ENCODE measurements at regions not wholly inside any gene's neighbourhood (a gene's known extent, or its start where the extent isn't known, plus 50 kb on each side); places are given as distances from the start of the nearest gene placed in this dataset.
"Not testable (repeated sequence)": the region's sequence is repeated elsewhere in the genome, so short reads cannot be mapped to it uniquely, and the experiment has no call there.

DNA sequence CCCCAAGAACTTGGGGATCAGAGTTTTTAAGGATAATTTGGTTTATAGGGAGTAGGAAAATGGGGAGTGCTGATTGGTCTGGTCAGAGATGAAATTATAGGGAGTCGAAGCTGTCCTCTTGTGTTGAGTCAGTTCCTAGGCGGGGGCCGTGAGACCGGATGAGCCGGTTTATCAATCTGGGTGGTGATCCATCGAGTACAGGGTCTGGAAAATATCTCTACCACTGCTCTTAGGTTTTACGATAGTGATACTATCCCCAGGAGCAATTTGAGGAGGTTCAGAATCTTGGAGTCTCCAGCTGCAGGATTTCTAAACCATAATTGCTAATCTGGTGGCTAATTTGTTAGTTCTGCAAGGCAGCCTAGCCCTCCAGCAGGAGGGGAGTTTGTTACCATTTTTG, 403.4 kb downstream of the CDH11 start:
- DNase-seq, result no peak

DNA sequence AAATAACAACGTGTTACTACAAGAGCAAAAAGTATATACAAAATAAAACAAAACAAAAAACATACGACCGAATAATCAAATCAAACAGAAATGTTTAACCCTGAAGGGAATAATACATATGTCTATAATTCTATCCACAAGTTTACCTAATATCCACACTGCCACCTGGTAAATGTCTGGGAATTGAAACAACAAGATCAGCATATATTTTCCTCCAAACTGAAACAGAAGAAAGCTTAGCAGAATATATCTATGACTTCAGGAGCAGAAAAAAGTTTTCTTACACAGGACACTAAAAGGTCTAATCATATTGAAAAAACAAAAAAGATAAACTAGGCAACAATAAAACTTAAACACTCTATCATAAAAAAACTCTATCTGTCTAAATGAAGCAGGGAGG, 404.0 kb downstream of the CDH11 start:
- no peak for DNase-seq

DNA sequence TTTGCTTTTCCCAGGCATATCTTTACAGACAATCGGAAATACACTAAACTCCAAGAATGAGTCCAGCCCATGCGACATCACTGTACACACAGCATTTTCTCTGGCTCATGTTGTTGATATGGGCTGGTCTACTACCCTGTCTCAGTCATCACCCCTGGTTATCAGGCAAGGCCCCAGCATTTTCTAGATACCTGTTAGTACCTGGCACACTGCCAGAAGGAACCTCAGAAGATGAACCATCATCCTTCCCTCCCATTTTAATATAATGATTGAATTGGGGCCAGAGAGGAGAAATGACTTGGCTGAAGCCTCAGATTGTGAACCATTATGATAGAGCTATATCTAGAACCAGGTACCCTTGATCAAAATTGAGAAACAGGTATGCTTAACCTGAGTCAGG, 406.2 kb downstream of the CDH11 start:
- no peak for DNase-seq

DNA sequence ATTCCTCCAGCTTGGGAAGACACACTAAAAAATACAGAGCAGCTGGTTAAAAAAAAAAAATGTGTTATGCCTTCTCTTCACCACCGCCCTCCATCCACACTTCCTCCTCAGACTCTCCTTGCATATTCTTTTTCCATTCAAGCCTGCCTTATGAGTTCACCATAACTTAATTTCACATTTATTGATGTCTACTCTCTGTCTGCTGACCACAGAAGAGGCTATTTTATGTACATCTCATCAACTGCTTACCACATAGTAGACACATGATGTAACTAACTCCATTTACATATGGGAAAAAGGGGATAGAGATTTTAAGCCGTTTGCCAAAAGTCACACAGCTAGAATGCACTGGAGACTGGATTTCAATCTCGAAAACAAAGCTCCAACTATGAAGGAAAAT, 409.8 kb downstream of the CDH11 start:
- no peak for DNase-seq

DNA sequence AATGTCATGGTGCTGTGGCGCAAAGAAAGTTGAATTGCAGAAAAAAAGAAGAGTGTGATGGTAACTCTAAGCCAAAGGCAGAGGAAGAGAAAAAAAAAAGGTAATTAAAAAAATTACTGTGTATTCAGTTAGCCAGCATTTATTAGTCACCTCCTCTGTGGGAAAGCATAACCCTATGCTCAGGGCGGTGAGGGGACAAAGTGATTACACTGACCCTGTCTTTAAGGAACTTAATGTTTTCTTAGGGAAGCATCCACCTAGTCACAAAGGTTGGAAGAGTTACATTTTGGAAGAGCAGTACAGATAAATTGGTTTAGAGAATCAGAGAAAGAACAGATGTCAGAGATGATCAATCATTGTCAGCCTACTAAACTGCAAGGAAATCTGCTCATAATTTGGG, 410.3 kb downstream of the CDH11 start:
- DNase-seq, result no peak

DNA sequence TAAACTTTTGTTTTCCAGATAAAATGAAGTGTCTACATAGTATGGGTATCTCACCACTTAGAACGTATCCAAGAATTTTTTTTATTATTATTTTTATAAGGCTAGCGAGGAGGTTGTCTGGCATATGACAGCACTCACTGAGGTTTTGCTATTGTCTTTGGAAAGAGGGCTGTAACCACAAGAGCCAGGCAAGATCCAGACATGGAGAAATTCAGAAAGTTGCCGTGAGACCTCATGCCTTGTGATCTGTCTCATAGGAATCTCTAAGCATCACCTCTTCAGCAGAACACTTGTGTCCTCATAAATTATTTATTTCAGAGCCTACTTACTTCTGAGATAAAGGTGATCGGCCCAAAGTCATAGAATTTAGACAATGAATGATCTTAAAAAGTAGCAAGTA, 410.8 kb downstream of the CDH11 start:
- DNase-seq, result no peak

DNA sequence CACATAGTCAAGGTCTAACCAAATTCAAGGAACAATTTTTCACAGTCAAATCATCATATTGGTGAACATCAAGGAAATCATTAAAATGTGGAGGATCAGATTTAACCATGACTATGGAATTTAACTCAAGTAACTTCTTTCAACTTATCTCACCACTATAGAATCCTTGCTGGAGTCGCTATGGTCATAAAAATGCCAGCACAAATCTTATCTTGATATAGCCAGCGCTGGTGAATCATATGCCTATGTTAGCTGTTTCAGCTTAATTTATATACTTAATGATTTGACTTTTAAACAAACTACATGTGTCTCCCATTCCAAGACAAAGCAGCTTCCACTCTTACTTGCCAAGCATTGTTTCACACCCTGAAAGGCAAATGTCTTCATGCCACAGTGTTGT, 416.4 kb downstream of the CDH11 start:
- DNase-seq, result no peak

DNA sequence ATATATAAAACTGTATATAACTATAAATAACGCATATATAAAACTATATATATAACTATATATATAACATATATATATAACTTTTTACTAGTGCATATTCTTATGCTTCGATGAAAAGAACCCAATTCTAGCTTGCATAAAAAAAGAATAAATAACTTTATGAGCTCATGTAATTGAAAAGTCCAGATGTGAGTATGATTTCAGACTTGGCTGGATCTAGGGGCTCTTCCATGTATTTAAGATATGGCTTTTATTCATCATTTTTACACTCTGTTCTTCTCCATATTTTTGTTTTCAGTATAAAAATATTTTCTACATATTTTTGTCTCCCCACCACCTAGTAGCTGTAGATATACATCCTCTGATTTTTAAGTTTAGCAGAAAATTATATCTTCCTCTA, 417.5 kb downstream of the CDH11 start:
- DNase-seq, result no peak

DNA sequence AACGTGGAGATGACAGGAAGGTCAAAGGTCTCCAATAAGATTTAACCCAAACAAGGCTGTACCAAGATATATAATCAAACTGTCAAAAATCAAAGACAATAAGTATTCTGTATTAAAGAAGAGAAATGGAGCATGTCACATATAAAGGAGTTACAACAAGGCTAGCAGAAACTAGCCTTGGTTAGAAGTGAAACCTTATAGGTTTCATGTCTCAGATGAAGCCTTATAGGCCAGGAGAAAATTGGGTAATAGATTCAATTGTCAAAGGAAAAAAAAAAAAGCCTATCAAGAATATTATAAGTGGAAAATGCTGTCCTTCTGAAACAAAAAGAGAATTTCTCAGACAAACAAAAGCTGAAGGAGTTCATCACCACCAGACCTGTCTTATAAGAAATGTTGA, 419.4 kb downstream of the CDH11 start:
- DNase-seq, result no peak

DNA sequence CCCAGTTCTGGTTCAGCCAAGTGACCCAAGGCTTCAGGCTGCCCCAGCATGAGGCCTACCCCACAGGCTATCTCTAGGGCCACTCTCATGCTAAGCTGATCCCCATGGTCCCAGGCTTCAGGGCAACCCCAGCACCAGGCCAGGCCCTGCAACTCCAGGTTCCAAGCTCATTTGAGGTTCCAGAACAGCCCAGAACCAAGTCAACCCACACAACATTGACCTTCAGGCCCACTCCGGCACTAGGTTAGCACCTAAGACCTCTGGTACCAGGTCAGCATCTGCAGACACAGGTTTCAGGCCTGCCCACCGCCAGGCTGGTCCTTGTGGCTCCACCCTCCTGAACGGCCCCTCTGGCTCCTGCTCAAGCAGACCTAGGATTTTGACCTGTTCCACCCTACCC, 421.2 kb downstream of the CDH11 start:
- DNase-seq, result no peak

DNA sequence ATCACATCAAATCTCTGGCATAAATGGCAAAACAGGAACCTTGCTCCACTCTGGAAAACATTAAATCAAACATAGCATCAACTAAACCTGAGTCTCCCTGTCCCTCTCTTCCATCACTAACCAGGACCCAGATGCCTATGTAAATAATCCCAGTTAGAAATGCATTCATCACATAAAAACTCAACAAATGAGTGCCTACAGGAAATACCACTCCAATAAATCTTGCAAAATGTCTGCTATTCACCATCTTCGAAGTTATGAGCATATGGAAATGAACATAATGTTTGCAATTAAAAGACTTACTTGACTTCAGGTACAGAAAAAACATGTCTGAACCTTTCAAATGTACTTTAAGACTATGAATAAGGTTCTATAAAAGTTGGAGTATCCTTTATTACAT, 425.0 kb downstream of the CDH11 start:
- DNase-seq, result no peak

DNA sequence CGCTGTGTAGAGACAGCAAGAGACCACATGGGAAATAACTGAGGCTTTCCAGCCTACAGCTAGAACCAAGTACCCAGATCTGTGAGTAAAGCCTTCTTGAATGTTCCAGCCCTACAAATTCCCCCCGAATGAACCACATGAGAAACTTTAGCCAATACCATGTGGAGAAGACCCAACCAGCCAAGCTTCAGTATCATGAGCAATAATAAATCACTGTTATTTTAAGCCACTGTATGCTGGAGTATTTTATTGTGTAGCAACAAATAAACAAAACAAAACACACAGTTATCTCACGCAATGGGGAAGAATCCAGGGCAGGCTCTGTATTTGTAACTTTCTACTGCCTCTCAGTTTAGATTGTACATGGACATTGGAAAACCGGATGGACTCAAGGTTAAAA, 426.2 kb downstream of the CDH11 start:
- DNase-seq, result no peak

DNA sequence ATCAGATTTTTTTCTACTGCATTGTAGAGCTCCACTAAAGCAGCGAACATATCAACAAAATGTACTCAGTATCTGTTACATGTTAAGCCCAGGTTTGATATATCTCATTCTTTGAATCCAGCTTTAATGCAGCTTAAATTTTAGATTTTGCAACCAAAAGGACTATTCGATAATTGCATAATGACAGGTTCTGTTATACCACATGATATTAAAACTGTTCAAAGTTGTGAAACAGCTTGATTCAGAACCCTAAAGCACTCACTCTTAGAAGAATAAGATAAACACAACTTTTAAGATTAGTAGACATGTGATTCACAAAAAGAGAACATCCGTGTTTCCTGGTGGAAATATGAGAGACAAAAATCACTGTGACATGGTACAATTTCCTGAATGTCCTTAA, 427.9 kb downstream of the CDH11 start:
- no peak for DNase-seq

DNA sequence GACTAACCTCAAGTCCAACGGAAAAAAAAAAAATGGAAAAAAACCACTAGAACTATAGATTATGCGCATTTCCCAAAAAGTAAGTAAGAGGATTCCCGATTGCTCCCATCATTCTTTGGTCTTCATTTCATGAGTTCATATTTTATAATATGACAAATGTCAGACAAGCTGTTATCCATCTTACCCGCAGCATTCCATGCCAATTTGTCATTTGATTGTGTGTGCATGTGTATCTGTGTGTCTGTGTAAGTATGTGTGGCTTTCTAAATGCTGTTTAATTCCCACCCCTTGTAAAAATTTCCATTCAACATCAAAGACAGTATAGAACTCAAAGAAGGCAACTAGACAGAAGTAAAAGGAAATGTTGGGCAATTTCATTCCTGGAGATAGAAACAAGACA, 434.1 kb downstream of the CDH11 start:
- DNase-seq, result no peak

DNA sequence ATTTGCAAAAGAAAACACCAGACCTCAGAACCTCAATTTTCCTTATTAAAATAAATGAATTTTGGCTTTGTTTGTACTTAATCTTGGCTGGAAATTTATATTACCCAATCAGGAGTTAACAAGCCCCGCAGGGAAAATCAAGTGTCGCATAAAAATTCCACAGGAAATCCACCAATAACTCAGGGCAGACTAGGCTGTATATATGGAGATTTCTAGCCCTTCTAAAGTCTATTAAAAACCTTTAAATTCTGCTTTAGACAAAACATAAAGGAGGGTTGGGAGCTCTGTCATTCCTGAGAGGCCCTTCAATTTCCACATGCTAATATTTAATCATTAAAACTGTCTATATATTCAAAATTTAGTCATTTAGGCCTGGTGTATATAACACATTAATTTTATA, 434.7 kb downstream of the CDH11 start:
- no peak for DNase-seq

DNA sequence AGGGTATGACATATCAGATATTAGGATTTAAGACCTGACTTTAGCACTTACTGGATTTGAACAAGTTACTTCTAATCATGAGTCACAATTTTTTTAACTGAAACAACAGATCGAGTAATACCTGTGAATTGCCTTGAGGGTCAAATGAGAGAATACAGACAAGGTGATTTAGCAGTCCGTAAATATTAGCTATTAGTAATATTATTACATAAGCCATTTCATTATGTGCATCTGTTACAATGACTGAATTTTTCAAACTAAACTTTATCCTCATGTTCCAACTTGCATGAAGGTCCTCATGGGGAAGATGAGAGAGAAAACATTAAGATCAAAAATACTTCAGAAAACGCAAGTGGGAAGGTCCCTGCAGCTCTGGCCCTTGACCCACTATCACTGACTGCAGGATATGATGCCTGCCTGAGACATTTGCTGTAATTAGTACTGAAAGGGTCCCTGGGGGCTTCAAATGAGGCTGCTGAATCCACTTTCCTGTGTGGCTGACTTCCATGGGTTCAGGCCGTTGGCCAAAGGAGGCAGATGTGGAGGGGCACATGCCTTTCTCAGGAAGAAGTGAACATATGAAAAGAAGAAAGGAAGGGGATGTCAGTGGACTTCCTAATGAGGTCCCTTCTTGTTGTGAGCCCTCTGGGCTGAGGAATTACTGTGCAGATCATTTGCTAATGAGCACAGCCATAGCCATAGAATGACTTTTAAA, 441.7 kb downstream of the CDH11 start:
- DNase-seq, result no peak

DNA sequence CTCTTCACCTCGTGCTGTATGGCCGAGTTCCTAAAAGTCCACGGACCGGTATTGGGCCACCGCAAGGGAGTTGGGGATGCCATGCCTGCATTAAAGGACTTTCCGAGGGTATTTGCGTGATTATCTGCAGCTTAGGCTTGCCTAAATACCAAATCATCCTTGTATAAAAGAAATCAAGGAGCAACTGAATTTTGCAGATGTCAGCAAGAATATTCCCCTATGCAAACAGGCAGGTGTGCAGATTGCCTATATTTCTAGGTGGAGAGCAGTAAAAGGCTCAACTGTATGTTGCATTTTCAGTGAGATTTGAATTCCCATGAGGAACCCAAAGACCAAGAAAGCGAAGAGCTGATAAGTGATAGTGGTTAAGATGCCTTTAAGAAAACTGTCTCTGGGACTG, 452.3 kb downstream of the CDH11 start:
- DNase-seq, result no peak

DNA sequence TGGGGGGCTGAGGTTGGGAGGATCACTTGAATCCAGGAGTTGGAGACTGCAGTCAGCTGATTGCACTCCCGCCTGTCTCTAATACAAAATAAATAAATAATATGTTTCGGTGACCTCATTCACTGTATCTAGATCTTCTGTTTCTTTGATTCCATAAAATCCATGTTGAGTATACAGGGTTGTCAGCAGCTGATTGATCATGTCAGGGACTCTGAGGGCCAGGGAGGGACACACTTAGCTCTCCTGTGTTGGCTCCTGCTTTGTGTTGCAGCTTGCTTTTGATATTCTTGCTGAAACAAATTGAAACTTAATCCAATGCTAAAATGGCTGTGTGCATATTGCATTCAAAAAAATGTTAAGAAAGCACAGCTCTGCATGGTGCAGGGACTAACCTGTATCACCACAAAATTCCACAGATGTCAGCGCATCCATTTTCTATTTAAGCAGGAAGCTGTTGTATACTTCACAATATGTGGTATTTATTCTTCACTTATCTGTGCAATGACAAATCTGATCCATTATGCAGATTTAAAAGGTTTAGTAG, 454.5 kb downstream of the CDH11 start:
- DNase-seq, result no peak

DNA sequence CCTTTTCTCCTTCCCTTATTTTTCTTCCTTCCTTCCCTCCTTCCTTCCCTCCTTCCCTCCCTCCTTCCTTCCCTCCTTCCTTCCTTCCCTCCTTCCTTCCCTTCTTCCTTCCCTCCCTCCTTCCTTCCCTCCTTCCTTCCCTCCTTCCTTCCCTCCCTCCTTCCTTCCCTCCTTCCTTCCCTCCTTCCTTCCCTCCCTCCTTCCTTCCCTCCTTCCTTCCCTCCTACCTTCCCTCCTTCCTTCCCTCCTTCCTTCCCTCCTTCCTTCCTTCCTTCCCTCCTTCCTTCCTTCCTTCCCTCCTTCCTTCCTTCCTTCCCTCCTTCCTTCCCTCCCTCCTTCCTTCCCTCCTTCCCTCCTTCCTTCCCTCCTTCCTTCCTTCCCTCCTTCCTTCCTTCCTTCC, 459.6 kb downstream of the CDH11 start:
- DNase-seq, result not testable (repeated sequence)

DNA sequence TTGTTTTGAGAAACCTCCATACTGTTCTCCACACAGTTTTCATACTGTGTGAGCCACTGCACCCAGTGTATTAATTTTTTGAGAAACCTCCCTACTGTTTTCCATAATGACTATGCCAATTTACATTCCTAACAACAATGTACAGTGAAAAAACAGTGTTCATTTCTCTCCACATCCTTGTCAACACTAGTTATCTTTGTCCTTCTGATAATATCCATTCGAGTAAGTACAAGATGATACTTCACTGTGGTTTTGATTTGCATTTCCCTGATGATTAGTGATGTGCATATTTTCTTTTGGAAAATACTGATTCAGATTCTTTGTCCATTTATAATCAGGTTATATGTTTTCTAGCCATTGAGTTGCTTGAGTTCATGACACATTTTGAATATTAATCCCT, 462.0 kb downstream of the CDH11 start:
- no peak for DNase-seq

DNA sequence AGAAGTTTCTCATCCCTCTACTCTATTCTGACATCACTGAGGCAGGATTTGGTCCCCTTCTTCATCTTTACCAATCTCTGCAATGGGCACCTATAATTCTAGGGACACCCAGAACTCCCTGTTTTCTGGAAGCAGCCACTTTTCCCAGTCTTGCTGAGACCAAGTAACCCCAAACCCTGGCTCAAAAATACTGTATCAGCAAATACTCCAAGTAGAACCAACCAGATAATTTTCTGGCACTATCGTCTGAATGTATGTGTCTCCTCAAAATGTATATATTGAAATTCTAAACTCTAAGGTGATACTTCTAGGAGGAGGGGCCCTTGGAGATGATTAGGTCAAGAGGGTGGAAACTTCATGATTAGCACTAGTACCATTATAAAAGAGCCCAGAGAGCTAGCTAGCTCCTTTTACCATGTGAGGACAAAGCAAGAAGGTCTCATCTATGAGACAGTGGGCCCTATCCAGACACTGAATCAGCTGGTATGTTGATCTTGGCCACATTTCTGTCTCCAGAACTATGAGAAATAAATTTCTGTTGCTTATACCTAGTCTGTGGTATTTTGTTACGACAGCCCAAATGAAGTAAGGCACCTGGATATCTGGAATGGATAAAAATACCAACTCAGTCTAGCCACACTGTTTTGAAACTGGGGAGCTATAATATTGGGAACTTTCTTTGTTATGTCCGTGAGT, 464.4 kb downstream of the CDH11 start:
- DNase-seq, result no peak

DNA sequence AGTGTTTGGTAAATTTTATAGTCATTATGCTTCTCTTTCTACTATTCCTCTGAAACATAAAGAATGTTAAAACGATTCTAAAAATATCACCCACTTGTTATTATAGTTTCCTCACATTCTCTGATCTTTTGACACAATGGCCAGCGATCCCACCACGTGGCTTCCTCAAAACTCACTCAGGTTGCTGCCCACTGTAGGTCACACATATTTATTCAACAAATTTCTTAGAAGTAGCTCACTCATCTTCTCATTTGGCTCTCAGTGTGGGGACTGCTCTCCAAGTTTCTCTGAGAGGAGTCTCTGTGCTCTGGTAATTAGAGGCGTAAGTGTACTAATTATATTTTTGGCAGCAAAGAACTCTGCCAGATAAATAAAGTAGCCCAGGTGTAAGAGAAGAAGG, 465.4 kb downstream of the CDH11 start:
- no peak for DNase-seq

DNA sequence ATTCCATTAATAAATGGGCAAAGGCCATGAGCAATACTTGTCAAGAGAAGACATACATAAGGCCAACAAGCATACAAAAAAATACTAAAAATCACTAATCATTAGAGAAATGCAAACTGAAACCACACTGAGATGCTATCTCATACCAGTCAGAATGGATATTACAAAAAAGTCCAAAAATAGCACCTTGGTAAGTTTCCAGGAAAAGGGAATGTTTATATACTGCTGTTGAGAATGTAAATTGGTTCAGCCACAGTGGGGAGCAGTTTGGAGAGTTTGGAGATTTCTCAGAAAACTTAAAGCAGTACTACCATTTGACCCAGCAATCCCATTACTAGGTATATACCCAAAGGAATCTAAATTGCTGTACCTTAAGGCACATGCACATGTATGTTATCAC, 467.7 kb downstream of the CDH11 start:
- no peak for DNase-seq

DNA sequence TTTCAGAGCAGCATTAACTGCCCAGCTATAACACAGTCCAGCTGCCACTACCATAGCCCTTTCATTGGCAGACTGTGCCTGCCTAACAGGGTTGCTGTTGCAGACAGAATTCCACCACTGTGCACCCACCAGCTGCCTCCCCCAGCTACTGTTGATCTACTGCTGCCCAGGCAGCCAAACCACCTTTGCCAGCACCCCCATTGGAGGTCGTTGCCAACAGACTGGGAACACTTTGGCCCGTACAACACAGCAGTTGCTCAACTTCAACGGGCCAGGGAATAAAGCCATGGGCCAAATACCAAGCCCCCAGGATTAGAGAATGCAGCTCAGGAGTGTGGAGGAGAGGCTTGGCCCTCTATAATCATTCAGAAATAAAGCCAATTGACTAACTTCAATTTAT, 473.6 kb downstream of the CDH11 start:
- no peak for DNase-seq

DNA sequence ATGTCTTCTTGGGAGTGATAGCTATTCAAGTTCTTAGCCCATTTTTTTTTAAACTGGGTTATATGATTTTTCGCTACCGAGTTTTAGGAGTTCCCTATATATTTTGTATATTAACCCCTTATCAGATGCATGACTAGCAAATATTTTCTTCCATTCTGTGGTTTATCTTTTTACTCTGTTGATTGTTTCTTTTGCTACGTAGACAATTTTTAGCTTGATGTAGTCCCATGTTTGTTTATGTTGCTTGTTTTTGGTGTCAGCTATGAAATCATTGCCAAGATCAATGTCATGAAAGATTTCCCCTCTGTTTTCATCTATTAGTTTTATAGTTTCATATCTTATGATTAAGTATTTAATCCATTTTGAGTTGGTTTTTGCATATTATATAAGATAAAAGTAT, 480.5 kb downstream of the CDH11 start:
- no peak for DNase-seq

All from GF-D8 (cell line).